ENCODE measurements at regions not wholly inside any gene's neighbourhood (a gene's known extent, or its start where the extent isn't known, plus 50 kb on each side); places are given as distances from the start of the nearest gene placed in this dataset.

DNA sequence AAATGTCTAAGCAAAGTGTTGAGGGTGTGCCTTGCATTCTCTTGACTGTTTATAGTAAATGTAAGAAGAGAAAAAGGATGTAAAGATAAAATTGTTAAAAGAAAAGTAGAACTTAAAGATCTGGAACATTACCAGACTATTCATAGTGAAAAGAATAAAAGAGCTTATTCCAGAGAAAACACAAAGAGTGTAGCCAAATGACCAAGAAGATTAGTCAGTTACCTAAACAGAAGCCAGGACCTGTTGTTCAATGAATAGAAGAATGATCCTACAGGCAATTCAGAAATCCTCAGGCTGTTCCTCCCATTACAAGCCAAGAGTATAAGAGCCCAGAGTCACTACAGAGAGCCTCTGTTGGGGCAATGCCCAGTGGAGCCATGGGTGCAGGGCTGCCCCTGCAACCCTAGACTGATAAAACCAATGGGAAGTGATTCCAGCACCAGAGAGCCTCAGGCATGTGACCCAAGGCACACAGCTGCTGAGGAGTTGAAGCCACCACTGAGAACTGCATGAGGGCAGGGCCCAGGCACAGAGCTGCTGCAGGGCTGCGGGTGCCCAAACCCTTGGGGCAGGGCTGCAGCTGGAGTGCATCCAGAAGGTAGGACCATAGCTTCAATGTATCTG is 91.1 kb upstream of the SLC38A4 start:
- Histone ChIP-seq H3K27ac (ENCODE audit: extremely low read length, insufficient read depth, low read length) (no peak overlapping the region), H3K9ac (ENCODE audit: insufficient read depth, low read depth, low read length) (no peak overlapping the region), H3K4me3 (replicated peaks in 1 of 3; ENCODE audit: insufficient read depth in 1 of 3, low read depth in 2 of 3, low read length in 3 of 3) (no peak overlapping the region), H3K4me1 (ENCODE audit: insufficient read depth, low read length) (peaks cover 13% of the 10 kb centered on the region), H4K20me1 (ENCODE audit: insufficient read depth, low read length) (no peaks in the 10 kb centered on the region), H3K36me3 (replicated peaks in 1 of 2; ENCODE audit: control insufficient read depth in 1 of 2, insufficient read depth in 2 of 2, low read length in 2 of 2) (no peaks in the 10 kb centered on the region), H3K79me2 (ENCODE audit: insufficient read depth, low read length) (no peaks in the 10 kb centered on the region), H3K4me2 (ENCODE audit: low read depth, low read length) (no peak overlapping the region), H3K27me3 (ENCODE audit: control insufficient read depth in 1 of 2, insufficient read depth in 2 of 2, low read length in 2 of 2) (no peaks in the 10 kb centered on the region), H2AFZ (ENCODE audit: low read length) (no peak overlapping the region), H3K9me3 (ENCODE audit: low read length) (no peaks in the 10 kb centered on the region)
- no peak for FAIRE-seq
- BruUV-seq (replicated peaks), result no TSS peak
- in situ Hi-C loops (cut with HindIII; ENCODE audit: extremely low pct_ligation_motif_present, low pct_unique_long_range_greater_than_20kb), result no loop called here
- POLR2A ChIA-PET, result no interaction called here
- DNase-seq (ENCODE audit: low spot score), result no peak
- TF ChIP-seq NR2F1 (CRISPR knock-in tag; IDR thresholded peaks at IDR 0.05), result no peak
- TF ChIP-seq FOXC1 (CRISPR knock-in tag; IDR thresholded peaks at IDR 0.05; ENCODE audit: borderline replicate concordance), result no peak
- TF ChIP-seq MED8 (CRISPR knock-in tag; IDR thresholded peaks at IDR 0.05; ENCODE audit: insufficient replicate concordance), result no peak
- 14% methylated on average over 1 of the region's 1 CpG for WGBS (ENCODE audit: low lambda C conversion rate)
- CTCF ChIA-PET (ENCODE audit: low intra/inter-chr PET ratio, low total read pairs), result no interaction called here
- ATAC-seq, result no peak
- intact Hi-C loops (cut with micrococcal nuclease; ENCODE audit: unreplicated experiment), result no loop called here

DNA sequence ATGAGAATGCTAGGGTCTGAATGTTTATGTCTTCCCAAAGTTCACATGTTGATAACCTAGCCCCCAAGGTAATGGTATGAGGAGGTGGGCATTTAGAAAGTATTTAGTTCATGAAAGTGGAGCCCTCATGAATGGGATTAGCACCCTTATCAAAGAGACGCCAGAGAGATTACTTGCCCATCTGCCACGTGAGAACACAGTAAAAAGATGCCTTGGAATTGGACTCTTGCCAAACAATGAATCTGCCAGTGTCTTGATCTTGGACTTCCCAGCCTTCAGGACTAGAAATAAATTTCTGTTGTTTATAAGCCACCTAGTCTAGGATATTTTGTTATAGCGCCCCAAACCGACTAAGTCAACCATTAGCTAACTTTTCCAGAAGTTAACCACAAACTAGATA is 92.0 kb upstream of the SLC38A4 start:
- ChIA-PET CTCF (ENCODE audit: low intra/inter-chr PET ratio, low total read pairs) (no interaction called here), POLR2A (no interaction called here)
- no peak for DNase-seq (ENCODE audit: low spot score)
- no peak overlapping the region for H3K4me2 ChIP-seq (ENCODE audit: low read depth, low read length)
- intact Hi-C loops (cut with micrococcal nuclease; ENCODE audit: unreplicated experiment) (no loop called here), in situ Hi-C loops (cut with HindIII; ENCODE audit: extremely low pct_ligation_motif_present, low pct_unique_long_range_greater_than_20kb) (no loop called here)
- no peak overlapping the region for H2AFZ ChIP-seq (ENCODE audit: low read length)
- no peaks in the 10 kb centered on the region for H4K20me1 ChIP-seq (ENCODE audit: insufficient read depth, low read length)
- no peaks in the 10 kb centered on the region for H3K9me3 ChIP-seq (ENCODE audit: low read length)
- no TSS peak for BruUV-seq (replicated peaks)
- no peak for FAIRE-seq
- no peaks in the 10 kb centered on the region for H3K36me3 ChIP-seq (replicated peaks in 1 of 2; ENCODE audit: control insufficient read depth in 1 of 2, insufficient read depth in 2 of 2, low read length in 2 of 2)
- no peak overlapping the region for H3K27ac ChIP-seq (ENCODE audit: extremely low read length, insufficient read depth, low read length)
- WGBS (ENCODE audit: low lambda C conversion rate), result 57% methylated on average over 4 of the region's 4 CpGs
- TF ChIP-seq CBX2 (IDR thresholded peaks at IDR 0.05; ENCODE audit: low read depth, low read length) (no peak), CBX2 (CRISPR knock-in tag; IDR thresholded peaks at IDR 0.05; ENCODE audit: low read depth) (no peak), ZFP62 (CRISPR knock-in tag; IDR thresholded peaks at IDR 0.05) (no peak)
- TF ChIP-seq, protein P1, sequence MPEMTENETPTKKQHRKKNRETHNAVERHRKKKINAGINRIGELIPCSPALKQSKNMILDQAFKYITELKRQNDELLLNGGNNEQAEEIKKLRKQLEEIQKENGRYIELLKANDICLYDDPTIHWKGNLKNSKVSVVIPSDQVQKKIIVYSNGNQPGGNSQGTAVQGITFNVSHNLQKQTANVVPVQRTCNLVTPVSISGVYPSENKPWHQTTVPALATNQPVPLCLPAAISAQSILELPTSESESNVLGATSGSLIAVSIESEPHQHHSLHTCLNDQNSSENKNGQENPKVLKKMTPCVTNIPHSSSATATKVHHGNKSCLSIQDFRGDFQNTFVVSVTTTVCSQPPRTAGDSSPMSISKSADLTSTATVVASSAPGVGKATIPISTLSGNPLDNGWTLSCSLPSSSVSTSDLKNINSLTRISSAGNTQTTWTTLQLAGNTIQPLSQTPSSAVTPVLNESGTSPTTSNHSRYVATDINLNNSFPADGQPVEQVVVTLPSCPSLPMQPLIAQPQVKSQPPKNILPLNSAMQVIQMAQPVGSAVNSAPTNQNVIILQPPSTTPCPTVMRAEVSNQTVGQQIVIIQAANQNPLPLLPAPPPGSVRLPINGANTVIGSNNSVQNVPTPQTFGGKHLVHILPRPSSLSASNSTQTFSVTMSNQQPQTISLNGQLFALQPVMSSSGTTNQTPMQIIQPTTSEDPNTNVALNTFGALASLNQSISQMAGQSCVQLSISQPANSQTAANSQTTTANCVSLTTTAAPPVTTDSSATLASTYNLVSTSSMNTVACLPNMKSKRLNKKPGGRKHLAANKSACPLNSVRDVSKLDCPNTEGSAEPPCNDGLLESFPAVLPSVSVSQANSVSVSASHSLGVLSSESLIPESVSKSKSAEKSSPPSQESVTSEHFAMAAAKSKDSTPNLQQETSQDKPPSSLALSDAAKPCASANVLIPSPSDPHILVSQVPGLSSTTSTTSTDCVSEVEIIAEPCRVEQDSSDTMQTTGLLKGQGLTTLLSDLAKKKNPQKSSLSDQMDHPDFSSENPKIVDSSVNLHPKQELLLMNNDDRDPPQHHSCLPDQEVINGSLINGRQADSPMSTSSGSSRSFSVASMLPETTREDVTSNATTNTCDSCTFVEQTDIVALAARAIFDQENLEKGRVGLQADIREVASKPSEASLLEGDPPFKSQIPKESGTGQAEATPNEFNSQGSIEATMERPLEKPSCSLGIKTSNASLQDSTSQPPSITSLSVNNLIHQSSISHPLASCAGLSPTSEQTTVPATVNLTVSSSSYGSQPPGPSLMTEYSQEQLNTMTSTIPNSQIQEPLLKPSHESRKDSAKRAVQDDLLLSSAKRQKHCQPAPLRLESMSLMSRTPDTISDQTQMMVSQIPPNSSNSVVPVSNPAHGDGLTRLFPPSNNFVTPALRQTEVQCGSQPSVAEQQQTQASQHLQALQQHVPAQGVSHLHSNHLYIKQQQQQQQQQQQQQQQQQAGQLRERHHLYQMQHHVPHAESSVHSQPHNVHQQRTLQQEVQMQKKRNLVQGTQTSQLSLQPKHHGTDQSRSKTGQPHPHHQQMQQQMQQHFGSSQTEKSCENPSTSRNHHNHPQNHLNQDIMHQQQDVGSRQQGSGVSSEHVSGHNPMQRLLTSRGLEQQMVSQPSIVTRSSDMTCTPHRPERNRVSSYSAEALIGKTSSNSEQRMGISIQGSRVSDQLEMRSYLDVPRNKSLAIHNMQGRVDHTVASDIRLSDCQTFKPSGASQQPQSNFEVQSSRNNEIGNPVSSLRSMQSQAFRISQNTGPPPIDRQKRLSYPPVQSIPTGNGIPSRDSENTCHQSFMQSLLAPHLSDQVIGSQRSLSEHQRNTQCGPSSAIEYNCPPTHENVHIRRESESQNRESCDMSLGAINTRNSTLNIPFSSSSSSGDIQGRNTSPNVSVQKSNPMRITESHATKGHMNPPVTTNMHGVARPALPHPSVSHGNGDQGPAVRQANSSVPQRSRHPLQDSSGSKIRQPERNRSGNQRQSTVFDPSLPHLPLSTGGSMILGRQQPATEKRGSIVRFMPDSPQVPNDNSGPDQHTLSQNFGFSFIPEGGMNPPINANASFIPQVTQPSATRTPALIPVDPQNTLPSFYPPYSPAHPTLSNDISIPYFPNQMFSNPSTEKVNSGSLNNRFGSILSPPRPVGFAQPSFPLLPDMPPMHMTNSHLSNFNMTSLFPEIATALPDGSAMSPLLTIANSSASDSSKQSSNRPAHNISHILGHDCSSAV (CRISPR knock-in tag; IDR thresholded peaks at IDR 0.05; ENCODE audit: borderline replicate concordance), result no peak
- H3K4me1 ChIP-seq (ENCODE audit: insufficient read depth, low read length), result peaks cover 20% of the 10 kb centered on the region
- no peaks in the 10 kb centered on the region for H3K27me3 ChIP-seq (ENCODE audit: control insufficient read depth in 1 of 2, insufficient read depth in 2 of 2, low read length in 2 of 2)
- no peak for ATAC-seq
- no peak overlapping the region for H3K9ac ChIP-seq (ENCODE audit: insufficient read depth, low read depth, low read length)
- no peak overlapping the region for H3K4me3 ChIP-seq (replicated peaks in 1 of 3; ENCODE audit: insufficient read depth in 1 of 3, low read depth in 2 of 3, low read length in 3 of 3)
- no peaks in the 10 kb centered on the region for H3K79me2 ChIP-seq (ENCODE audit: insufficient read depth, low read length)

All from HepG2 (cell line).